CD14-positive monocyte (primary cell): ENCODE measurements at regions not wholly inside any gene's neighbourhood (a gene's known extent, or its start where the extent isn't known, plus 50 kb on each side); places are given as distances from the start of the nearest gene placed in this dataset.

Experiments used
- DNase-seq, 3 donors: peaks; one replicate each; pipeline ENCODE4 v3.0.0-alpha.2; 2011 to 2022
- H2AFZ ChIP-seq: 2 replicates; pipeline ENCODE4 v1.6.0; 2012; ENCODE audit warnings: mild to moderate bottlenecking, low read depth, low read length, inconsistent platforms; ENCODE audit not compliant: insufficient read depth, poor library complexity, severe bottlenecking
- H3K27ac ChIP-seq, 2 donors: 1 replicate in 1 of 2; 2 replicates in 1 of 2; pipeline ENCODE4 v1.5.1; 2012 to 2013; ENCODE audit warnings: low read length in 2 of 2, control low read depth in 1 of 2, inconsistent platforms in 1 of 2, low read depth in 1 of 2, mild to moderate bottlenecking in 1 of 2
- H3K27me3 ChIP-seq, 2 donors: one replicate each; pipeline versions ENCODE4 v1.6.0 to v1.6.1; 2011 to 2013; ENCODE audit warnings: low read length in 2 of 2; ENCODE audit not compliant: control insufficient read depth in 2 of 2, insufficient read depth in 2 of 2
- H3K36me3 ChIP-seq, 2 donors: replicated peaks in 1 of 2; 1 replicate in 1 of 2; 2 replicates in 1 of 2; pipeline versions ENCODE4 v1.5.1 to v1.6.1; 2012 to 2013; ENCODE audit warnings: low read length in 2 of 2, control low read depth in 1 of 2, inconsistent platforms in 1 of 2, mild to moderate bottlenecking in 1 of 2; ENCODE audit not compliant: insufficient read depth in 2 of 2, control insufficient read depth in 1 of 2
- H3K4me1 ChIP-seq, 2 donors: 1 replicate in 1 of 2; 2 replicates in 1 of 2; pipeline versions ENCODE4 v1.5.1 to v1.6.1; 2012 to 2013; ENCODE audit warnings: low read length in 2 of 2, control low read depth in 1 of 2, inconsistent platforms in 1 of 2, mild to moderate bottlenecking in 1 of 2, moderate library complexity in 1 of 2; ENCODE audit not compliant: insufficient read depth in 2 of 2, control insufficient read depth in 1 of 2
- H3K4me2 ChIP-seq: replicated peaks from 2 replicates; pipeline ENCODE3; 2012; ENCODE audit warnings: low read length, moderate library complexity, mild to moderate bottlenecking; ENCODE audit not compliant: poor library complexity, severe bottlenecking; ENCODE audit errors: extremely low read depth
- H3K4me3 ChIP-seq, 3 experiments: fragments of 200-600 bp in 1 of 3; sonication (generic) in 1 of 3; replicated peaks in 1 of 3; 1 replicate in 2 of 3; 2 replicates in 1 of 3; pipeline ENCODE4 v1.5.1; 2011 to 2013; ENCODE audit warnings: low read length in 3 of 3, mild to moderate bottlenecking in 3 of 3, control low read depth in 2 of 3, low read depth in 2 of 3, inconsistent platforms in 1 of 3, moderate library complexity in 1 of 3
- H3K79me2 ChIP-seq: 2 replicates; pipeline ENCODE4 v1.6.0; 2012; ENCODE audit warnings: mild to moderate bottlenecking, control low read depth, inconsistent platforms, low read length, moderate library complexity; ENCODE audit not compliant: insufficient read depth
- H3K9ac ChIP-seq: 2 replicates; pipeline ENCODE4 v1.6.0; 2017; ENCODE audit warnings: low read length, mild to moderate bottlenecking; ENCODE audit not compliant: insufficient read depth, poor library complexity, severe bottlenecking
- H3K9me3 ChIP-seq, 2 donors: replicated peaks in 1 of 2; 1 replicate in 1 of 2; 2 replicates in 1 of 2; pipeline versions ENCODE4 v1.5.1 to v1.6.1; 2012 to 2013; ENCODE audit warnings: low read length in 2 of 2, control low read depth in 1 of 2; ENCODE audit not compliant: control insufficient read depth in 1 of 2, insufficient read depth in 1 of 2
- H4K20me1 ChIP-seq: 2 replicates; pipeline ENCODE4 v1.6.0; 2012; ENCODE audit warnings: mild to moderate bottlenecking, low read length, control low read depth, moderate library complexity; ENCODE audit not compliant: insufficient read depth
- H3K27ac Mint-ChIP-seq, 7 donors: one replicate each; pipeline ENCODE4 v1.8.0; 2020; ENCODE audit warnings: mild to moderate bottlenecking in 7 of 7, mixed read lengths in 7 of 7, moderate library complexity in 6 of 7, inconsistent platforms in 2 of 7
- H3K27me3 Mint-ChIP-seq, 3 donors: one replicate each; pipeline ENCODE4 v1.8.0; 2021 to 2022; ENCODE audit warnings: low read depth in 3 of 3, mild to moderate bottlenecking in 3 of 3, mixed read lengths in 3 of 3, moderate library complexity in 3 of 3, inconsistent platforms in 1 of 3
- H3K36me3 Mint-ChIP-seq, 2 donors: one replicate each; pipeline ENCODE4 v1.8.0; 2020; ENCODE audit warnings: mixed read lengths in 2 of 2, inconsistent platforms in 1 of 2, mild to moderate bottlenecking in 1 of 2
- H3K4me1 Mint-ChIP-seq: one replicate; pipeline ENCODE4 v1.8.0; 2020; ENCODE audit warnings: mild to moderate bottlenecking, mixed read lengths
- H3K4me3 Mint-ChIP-seq, 2 donors: one replicate each; pipeline ENCODE4 v1.8.0; 2020; ENCODE audit warnings: mild to moderate bottlenecking in 2 of 2, mixed read lengths in 2 of 2, moderate library complexity in 1 of 2
- H3K9me3 Mint-ChIP-seq, 7 donors: one replicate each; pipeline ENCODE4 v1.8.0; 2020 to 2022; ENCODE audit warnings: mixed read lengths in 7 of 7, mild to moderate bottlenecking in 6 of 7, moderate library complexity in 6 of 7, inconsistent platforms in 2 of 7
- CTCF ChIP-seq: fragments of 200-600 bp; IDR thresholded peaks from one replicate; pipeline ENCODE4 v1.8.0; 2022; ENCODE audit warnings: antibody characterized with exemption, mild to moderate bottlenecking
- WGBS: methylation state at CpG from one replicate; pipeline ENCODE4 v1.1.5; 2013; ENCODE audit warnings: missing lambda C conversion rate; ENCODE audit not compliant: insufficient coverage; 5-methylcytosine and 5-hydroxymethylcytosine counted together
- intact Hi-C, 2 donors: fragments of 100-400 bp; cut with micrococcal nuclease; formaldehyde crosslinking; loops; one replicate each; pipeline versions ENCODE4 v1.15.0 to v1.15.1; 2023

- intact Hi-C loops, result no loop called here
- Mint-ChIP-seq H3K9me3 (peaks cover 0 to 4% (median 0%) of the 10 kb centered on the region in 7 donors), H3K36me3 (peaks cover 0 to 8% of the 10 kb centered on the region in 2 donors), H3K27ac (no peak overlapping the region), H3K4me3 (no peak overlapping the region), H3K27me3 (peaks cover 8 to 11% (median 10%) of the 10 kb centered on the region in 3 donors), H3K4me1 (peaks cover 42% of the 10 kb centered on the region)
- WGBS, result 100% methylated on average over 1 of the region's 5 CpGs
- no peaks in the 10 kb centered on the region for H3K79me2 ChIP-seq
- no peak for DNase-seq
- H3K4me1 ChIP-seq, result peaks cover 19 to 25% of the 10 kb centered on the region in 2 donors
- H4K20me1 ChIP-seq, result no peaks in the 10 kb centered on the region
- H3K4me2 ChIP-seq, result no peak overlapping the region
- H2AFZ ChIP-seq, result no peak overlapping the region
- no peak overlapping the region for H3K27ac ChIP-seq
- TF ChIP-seq CTCF, result no peak
- H3K4me3 ChIP-seq, result no peak overlapping the region
- peaks cover 0 to 6% of the 10 kb centered on the region in 2 donors for H3K27me3 ChIP-seq
- H3K36me3 ChIP-seq, result no peaks in the 10 kb centered on the region
- no peaks in the 10 kb centered on the region for H3K9me3 ChIP-seq
- no peak overlapping the region for H3K9ac ChIP-seq
Observed at GRCh38 chr21:38986406-38986805, 180.7 kb downstream of the ETS2 start.

- peak overlapping the region; percentile 41 to 79 for H3K4me3 Mint-ChIP-seq
- Histone ChIP-seq H4K20me1 (no peaks in the 10 kb centered on the region), H3K27me3 (peaks cover 0 to 6% of the 10 kb centered on the region in 2 donors), H3K9me3 (no peaks in the 10 kb centered on the region), H3K4me3 (peak overlapping the region in 1 of 3 experiments; percentile 35), H3K9ac (no peak overlapping the region), H3K36me3 (no peaks in the 10 kb centered on the region), H2AFZ (peak overlapping the region; percentile 46), H3K4me1 (peaks cover 20 to 30% of the 10 kb centered on the region in 2 donors), H3K27ac (no peak overlapping the region), H3K4me2 (peak overlapping the region; percentile 36), H3K79me2 (no peaks in the 10 kb centered on the region)
- peaks cover 0 to 4% (median 0%) of the 10 kb centered on the region in 7 donors for H3K9me3 Mint-ChIP-seq
- peak overlapping the region in 5 of 7 donors; percentile 21 to 67 (median 41) for H3K27ac Mint-ChIP-seq
- peaks cover 8 to 11% (median 8%) of the 10 kb centered on the region in 3 donors for H3K27me3 Mint-ChIP-seq
- intact Hi-C loops, result no loop called here
- peak; percentile 27 to 56 (median 40) for DNase-seq
- H3K4me1 Mint-ChIP-seq, result peaks cover 44% of the 10 kb centered on the region
- no peak for TF ChIP-seq CTCF
- peaks cover 0 to 8% of the 10 kb centered on the region in 2 donors for H3K36me3 Mint-ChIP-seq
- WGBS, result 10% methylated on average over 14 of the region's 18 CpGs
Observed at GRCh38 chr21:38985568-38986378, 180.0 kb downstream of the ETS2 start.
